PC-9 (cell line): ENCODE measurements at regions not wholly inside any gene's neighbourhood (a gene's known extent, or its start where the extent isn't known, plus 50 kb on each side); places are given as distances from the start of the nearest gene placed in this dataset.

Source experiments
- BruUV-seq: library from RNA; stranded (reverse); fragments of 400-500 nt; replicated peaks from 2 replicates; lab custom pipeline; 2021; lab: Mats Ljungman, UMichigan
- CTCF ChIA-PET: fragments of 300-600 bp; sonication (Branson Sonifier 250); formaldehyde crosslinking; loops from one replicate; lab custom pipeline; 2022; ENCODE audit warnings: antibody characterized with exemption; lab: Charles Lee
- POLR2A ChIA-PET: fragments of 300-600 bp; sonication (Branson Sonifier 250); formaldehyde crosslinking; loops from one replicate; lab custom pipeline; 2022; ENCODE audit warnings: antibody characterized with exemption; ENCODE audit not compliant: unreplicated experiment; lab: Charles Lee
- DNase-seq, 2 experiments: peaks; one replicate each; pipeline versions ENCODE4 v3.0.0 to v3.0.0-alpha.2; 2015 to 2022; ENCODE audit warnings: mixed read lengths in 1 of 2
- H2AFZ ChIP-seq: fragments of 200-600 bp; sonication (generic); 2 replicates; pipeline ENCODE4 v1.8.1; 2017; ENCODE audit warnings: antibody characterized with exemption
- H3F3A ChIP-seq: fragments of 200-600 bp; sonication (generic); 2 replicates; pipeline ENCODE4 v1.8.1; 2017; ENCODE audit warnings: antibody characterized with exemption, mild to moderate bottlenecking, low read depth; ENCODE audit not compliant: insufficient read depth
- H3K27ac ChIP-seq: fragments of 200-600 bp; sonication (generic); 2 replicates; pipeline ENCODE4 v1.6.1; 2016; ENCODE audit warnings: mixed run types
- H3K27me3 ChIP-seq: fragments of 200-600 bp; sonication (generic); 2 replicates; pipeline ENCODE4 v1.6.1; 2016; ENCODE audit warnings: low read depth, mixed run types; ENCODE audit not compliant: insufficient read depth
- H3K36me3 ChIP-seq: fragments of 200-600 bp; sonication (generic); 2 replicates; pipeline ENCODE4 v1.6.1; 2016; ENCODE audit warnings: low read depth, mixed run types
- H3K4me1 ChIP-seq: fragments of 200-600 bp; sonication (generic); replicated peaks from 2 replicates; pipeline ENCODE4 v1.6.1; 2016; ENCODE audit warnings: mixed run types; ENCODE audit not compliant: insufficient read depth
- H3K4me2 ChIP-seq: fragments of 200-600 bp; sonication (generic); 2 replicates; pipeline ENCODE4 v1.6.1; 2017; ENCODE audit warnings: mixed run types
- H3K4me3 ChIP-seq: fragments of 200-600 bp; sonication (generic); 2 replicates; pipeline ENCODE4 v1.6.1; 2016; ENCODE audit warnings: mixed run types
- H3K79me2 ChIP-seq: fragments of 200-600 bp; sonication (generic); 2 replicates; pipeline ENCODE4 v1.6.1; 2017; ENCODE audit warnings: low read depth, mixed run types
- H3K9me2 ChIP-seq: fragments of 200-600 bp; sonication (generic); 2 replicates; pipeline ENCODE4 v1.8.1; 2017; ENCODE audit warnings: mild to moderate bottlenecking; ENCODE audit not compliant: insufficient read depth
- H3K9me3 ChIP-seq: fragments of 200-600 bp; sonication (generic); 2 replicates; pipeline ENCODE4 v1.8.1; 2016; ENCODE audit warnings: low read depth; ENCODE audit not compliant: insufficient read depth
- H4K20me1 ChIP-seq: fragments of 200-600 bp; sonication (generic); 2 replicates; pipeline ENCODE4 v1.8.1; 2017; ENCODE audit not compliant: insufficient read depth
- EZH2 ChIP-seq: fragments of 200-600 bp; sonication (generic); IDR thresholded peaks from 2 replicates; pipeline ENCODE4 v1.8.0; 2017; ENCODE audit warnings: antibody characterized with exemption, low read depth
- intact Hi-C: fragments of 100-400 bp; cut with micrococcal nuclease; formaldehyde crosslinking; loops from one replicate; pipeline ENCODE4 v1.10.0; 2022; ENCODE audit not compliant: unreplicated experiment
- TF ChIP-seq, protein P1 (sequence below): fragments of 200-600 bp; sonication (generic); conservative IDR thresholded peaks from 2 replicates; pipeline ENCODE4 v1.6.1; 2017; ENCODE audit warnings: mixed run types, antibody characterized with exemption, mild to moderate bottlenecking, moderate library complexity

DNA sequence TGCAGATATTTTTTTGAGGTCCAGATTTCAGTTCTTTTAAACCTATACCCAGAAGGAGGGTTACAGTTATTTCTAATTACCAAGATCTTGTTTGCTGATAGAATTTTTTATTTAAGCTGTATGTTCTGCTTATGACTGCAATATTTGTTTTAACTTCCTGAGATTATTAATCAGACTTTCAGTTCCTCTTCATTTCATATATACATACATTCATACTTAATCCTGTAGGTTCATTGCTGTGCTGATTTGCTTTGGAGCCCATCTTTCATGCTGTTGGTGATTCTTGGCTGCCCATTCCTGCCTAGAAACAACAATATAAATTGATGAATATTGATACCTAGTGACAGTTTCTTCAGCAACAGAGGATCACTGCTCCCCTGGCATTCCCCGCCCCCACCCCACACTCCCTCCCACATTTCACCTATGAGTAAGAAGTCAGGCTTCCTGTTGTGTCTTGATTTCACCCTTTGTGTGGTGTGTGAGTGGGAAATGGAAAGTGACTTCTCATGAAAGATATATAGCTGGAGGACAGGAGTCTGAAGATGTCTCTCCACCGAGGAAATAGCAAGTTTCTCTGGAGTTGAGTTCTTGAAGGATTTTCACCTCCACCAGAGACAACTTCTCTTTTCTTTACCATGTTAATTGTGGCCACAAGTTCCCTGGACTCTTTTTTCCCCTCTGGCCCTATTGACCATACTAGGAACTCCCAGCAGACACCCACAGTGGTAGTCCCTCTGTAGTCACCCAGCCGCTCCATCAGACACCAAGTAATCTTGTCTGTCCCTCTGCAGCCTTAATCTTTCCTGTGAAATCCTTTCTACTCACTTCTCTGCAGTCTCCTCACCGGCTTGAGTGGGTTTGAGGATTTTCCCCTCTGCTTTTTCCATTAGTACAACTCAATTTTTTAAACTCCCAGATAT, 118.4 kb downstream of the ASB9 start:
- no peaks in the 10 kb centered on the region for H3K36me3 ChIP-seq
- no TSS peak for BruUV-seq
- H3K4me1 ChIP-seq, result no peaks in the 10 kb centered on the region
- H3K27me3 ChIP-seq, result no peaks in the 10 kb centered on the region
- H3K9me2 ChIP-seq, result no peaks in the 10 kb centered on the region
- no peaks in the 10 kb centered on the region for H3K9me3 ChIP-seq
- H3K4me3 ChIP-seq, result no peak overlapping the region
- TF ChIP-seq, protein P1, sequence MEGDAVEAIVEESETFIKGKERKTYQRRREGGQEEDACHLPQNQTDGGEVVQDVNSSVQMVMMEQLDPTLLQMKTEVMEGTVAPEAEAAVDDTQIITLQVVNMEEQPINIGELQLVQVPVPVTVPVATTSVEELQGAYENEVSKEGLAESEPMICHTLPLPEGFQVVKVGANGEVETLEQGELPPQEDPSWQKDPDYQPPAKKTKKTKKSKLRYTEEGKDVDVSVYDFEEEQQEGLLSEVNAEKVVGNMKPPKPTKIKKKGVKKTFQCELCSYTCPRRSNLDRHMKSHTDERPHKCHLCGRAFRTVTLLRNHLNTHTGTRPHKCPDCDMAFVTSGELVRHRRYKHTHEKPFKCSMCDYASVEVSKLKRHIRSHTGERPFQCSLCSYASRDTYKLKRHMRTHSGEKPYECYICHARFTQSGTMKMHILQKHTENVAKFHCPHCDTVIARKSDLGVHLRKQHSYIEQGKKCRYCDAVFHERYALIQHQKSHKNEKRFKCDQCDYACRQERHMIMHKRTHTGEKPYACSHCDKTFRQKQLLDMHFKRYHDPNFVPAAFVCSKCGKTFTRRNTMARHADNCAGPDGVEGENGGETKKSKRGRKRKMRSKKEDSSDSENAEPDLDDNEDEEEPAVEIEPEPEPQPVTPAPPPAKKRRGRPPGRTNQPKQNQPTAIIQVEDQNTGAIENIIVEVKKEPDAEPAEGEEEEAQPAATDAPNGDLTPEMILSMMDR, result no peak
- no peak for TF ChIP-seq EZH2
- no peak for DNase-seq
- no peaks in the 10 kb centered on the region for H3K79me2 ChIP-seq
- no peak overlapping the region for H3K4me2 ChIP-seq
- H4K20me1 ChIP-seq, result no peaks in the 10 kb centered on the region
- POLR2A ChIA-PET, result no interaction called here
- CTCF ChIA-PET, result no interaction called here
- no peak overlapping the region for H2AFZ ChIP-seq
- no peak overlapping the region for H3K27ac ChIP-seq
- H3F3A ChIP-seq, result no peaks in the 10 kb centered on the region
- intact Hi-C loops, result no loop called here

DNA sequence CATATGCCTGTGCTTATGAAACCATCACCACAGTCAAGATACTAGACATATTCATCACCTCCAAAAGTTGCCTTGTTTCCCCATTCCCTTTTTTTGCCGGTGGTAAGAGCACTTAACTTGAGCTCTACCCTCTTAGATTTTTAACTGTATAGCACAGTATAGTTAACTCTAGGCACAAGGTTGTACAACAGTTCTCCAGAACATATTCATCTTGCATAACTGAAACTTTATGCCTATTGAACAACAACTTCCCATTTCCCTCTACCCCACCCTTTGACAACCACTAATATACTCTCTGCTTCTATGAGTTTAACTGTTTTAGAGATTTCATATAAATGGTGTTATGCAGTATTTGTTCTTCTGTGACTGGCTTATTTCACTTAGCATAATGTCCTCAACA, 119.3 kb downstream of the ASB9 start:
- Histone ChIP-seq H3K9me3 (no peaks in the 10 kb centered on the region), H3K36me3 (no peaks in the 10 kb centered on the region), H3K4me3 (no peak overlapping the region), H3K9me2 (no peaks in the 10 kb centered on the region), H3F3A (no peaks in the 10 kb centered on the region), H3K79me2 (no peaks in the 10 kb centered on the region), H3K4me2 (no peak overlapping the region), H4K20me1 (no peaks in the 10 kb centered on the region), H3K27me3 (no peaks in the 10 kb centered on the region), H2AFZ (no peak overlapping the region), H3K27ac (no peak overlapping the region), H3K4me1 (no peaks in the 10 kb centered on the region)
- TF ChIP-seq, protein P1, result no peak
- TF ChIP-seq EZH2, result no peak
- no peak for DNase-seq
- intact Hi-C loops, result no loop called here
- CTCF ChIA-PET, result no interaction called here
- POLR2A ChIA-PET, result no interaction called here
- no TSS peak for BruUV-seq

DNA sequence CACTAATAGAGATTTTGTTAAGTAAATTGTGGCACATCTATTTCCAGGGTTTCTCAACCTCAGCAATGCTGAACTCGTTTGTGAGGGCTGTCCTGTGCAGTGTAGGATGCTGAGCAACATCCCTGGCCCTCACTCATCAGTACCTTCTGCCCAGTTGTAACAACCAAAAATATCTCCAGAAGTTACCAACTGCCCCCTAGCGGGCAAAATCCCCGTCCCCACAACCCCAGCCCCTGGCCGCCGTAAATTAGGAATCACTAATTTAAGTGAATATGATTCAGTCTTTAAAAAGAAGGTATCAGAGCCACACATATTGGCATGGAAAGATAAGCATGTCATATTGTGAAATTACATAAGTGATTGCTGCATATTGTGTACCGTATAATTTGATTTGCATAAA, 123.4 kb downstream of the ASB9 start:
- no peak overlapping the region for H2AFZ ChIP-seq
- H4K20me1 ChIP-seq, result no peaks in the 10 kb centered on the region
- DNase-seq, result no peak
- intact Hi-C loops, result loop anchor here (10.0 kb wide), 1 partner anchor 98 kb away; no protein-coding TSS in a partner anchor
- H3F3A ChIP-seq, result no peaks in the 10 kb centered on the region
- H3K9me2 ChIP-seq, result no peaks in the 10 kb centered on the region
- TF ChIP-seq EZH2, result no peak
- TF ChIP-seq, protein P1, result peak; percentile 64
- POLR2A ChIA-PET, result no interaction called here
- no TSS peak for BruUV-seq
- no peaks in the 10 kb centered on the region for H3K27me3 ChIP-seq
- no peaks in the 10 kb centered on the region for H3K9me3 ChIP-seq
- CTCF ChIA-PET, result no interaction called here
- no peak overlapping the region for H3K27ac ChIP-seq
- H3K36me3 ChIP-seq, result no peaks in the 10 kb centered on the region
- no peaks in the 10 kb centered on the region for H3K4me1 ChIP-seq
- H3K79me2 ChIP-seq, result no peaks in the 10 kb centered on the region
- no peak overlapping the region for H3K4me2 ChIP-seq
- no peak overlapping the region for H3K4me3 ChIP-seq
